Left cardiac atrium (tissue), 4 donors: ENCODE measurements at regions not wholly inside any gene's neighbourhood (a gene's known extent, or its start where the extent isn't known, plus 50 kb on each side); places are given as distances from the start of the nearest gene placed in this dataset.

Experiments
- ATAC-seq, 2 donors: fragments of 200-7000 bp; cut with Tn5 transposase; one replicate each; pipeline ENCODE4 v1.9.1; 2020; ENCODE audit warnings: mild to moderate bottlenecking in 2 of 2, moderate library complexity in 2 of 2
- DNase-seq: peaks from one replicate; pipeline ENCODE4 v3.0.0-alpha.2; 2020
- intact Hi-C, 2 donors: fragments of 100-400 bp; cut with DNase I; formaldehyde crosslinking; loops; one replicate each; pipeline versions ENCODE4 v1.14.1 to v1.15.1; 2022 to 2023
- donor health status: DM: no; HTN: yes; CAD: no.
- donor health status: DM: no; HTN: yes; CAD: no; lungs with severe emphysema.
- donor health status: DM: yes; HTN: yes; CAD: no.
- donor health status: Dilated cardiomyopathy.

DNA sequence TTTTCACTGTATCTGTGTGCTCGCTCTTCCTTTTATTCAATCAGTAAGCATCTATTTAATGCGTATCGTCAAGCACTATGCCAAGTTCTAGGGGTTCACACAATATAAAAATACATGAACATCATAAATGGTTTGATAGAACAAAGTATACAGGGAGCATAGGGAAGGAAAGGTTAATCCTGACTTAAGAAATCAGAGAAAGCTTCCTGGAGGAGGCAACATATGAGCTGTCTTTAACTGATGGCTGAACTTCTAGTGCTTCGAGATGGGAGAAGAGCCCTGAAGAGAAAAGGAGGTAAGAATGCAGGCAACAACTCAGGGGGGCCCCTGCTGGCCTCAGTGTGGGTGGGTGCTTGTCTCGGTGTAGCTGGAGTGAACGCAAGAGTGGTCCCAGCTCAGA is 63.6 kb upstream of the GALNT2 start:
- DNase-seq (no peak), ATAC-seq (no peak)
- intact Hi-C loops, result no loop called here

DNA sequence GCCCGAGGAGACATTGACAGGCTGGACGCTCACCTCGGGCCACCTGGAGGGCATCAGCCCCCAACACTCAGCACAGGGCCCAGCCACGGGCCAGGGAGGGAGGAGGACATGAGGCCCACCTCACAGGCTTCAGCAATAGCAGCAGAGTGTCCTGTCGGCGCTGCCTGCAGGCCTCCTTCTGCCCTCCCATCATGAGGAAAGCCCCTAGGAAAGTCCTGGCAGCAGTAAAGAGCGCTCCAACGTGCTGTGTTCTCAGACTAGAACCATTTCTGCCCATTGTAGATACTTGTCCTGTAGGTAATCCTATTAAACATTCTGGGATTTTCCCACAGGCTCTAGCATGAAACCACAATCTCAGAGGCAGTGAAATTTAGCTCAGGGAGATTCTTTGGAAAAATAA is 62.0 kb upstream of the GALNT2 start:
- no peak for ATAC-seq
- intact Hi-C loops, result no loop called here
- DNase-seq, result no peak

DNA sequence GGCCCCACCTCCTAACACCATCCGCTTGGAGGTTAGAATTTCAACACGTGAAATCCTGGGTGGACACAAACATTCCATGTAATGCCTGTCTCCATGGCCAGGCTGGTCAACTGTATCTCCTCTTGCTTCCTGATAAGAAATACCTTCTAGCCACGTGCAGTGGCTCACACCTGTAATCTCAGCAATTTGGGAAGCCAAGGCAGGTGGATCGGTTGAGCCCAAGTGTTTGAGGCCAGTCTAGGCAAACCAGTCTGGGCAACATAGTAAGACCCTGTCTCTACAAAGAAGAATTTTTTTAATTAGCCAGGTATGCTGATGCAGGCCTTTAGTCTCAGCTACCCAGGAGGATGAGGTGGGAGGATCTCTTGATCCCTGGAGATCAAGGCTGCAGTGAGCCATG is 58.3 kb upstream of the GALNT2 start:
- DNase-seq (no peak), ATAC-seq (no peak)
- intact Hi-C loops, result no loop called here

DNA sequence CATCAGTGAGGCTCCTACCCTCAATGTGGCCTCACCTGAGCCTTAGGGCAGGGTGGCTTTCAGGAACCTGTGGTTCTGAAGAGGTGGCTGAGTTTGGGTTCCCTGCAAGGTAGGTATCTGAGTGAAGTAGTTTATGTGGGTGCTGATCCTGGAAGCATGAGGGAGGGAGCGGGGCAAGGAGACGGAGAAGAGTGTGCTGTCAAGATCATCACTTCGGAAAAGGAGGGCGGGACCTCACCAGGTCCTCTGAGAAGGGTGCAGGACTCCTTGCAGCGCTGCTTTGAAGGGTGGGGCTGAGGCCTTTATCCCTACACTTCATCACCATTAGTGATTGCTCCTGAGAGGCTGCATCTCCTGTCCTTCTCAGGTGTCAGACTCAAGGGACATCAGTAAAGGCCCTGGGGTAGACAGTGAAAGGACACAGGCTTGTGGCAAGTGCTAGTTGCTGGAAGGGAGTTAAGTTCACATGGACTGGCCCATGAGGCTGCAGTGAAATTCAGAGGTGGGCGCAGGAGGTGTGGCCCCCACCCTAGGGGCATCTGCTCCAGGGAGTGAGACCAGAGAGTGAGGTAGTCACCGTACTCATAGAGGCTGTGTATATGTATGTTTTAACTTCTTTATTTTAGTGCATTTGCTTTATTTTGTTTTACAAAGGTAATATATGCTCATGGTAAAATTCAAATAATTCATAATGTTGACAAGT is 57.3 kb upstream of the GALNT2 start:
- no peak for DNase-seq
- intact Hi-C loops, result no loop called here
- no peak for ATAC-seq

DNA sequence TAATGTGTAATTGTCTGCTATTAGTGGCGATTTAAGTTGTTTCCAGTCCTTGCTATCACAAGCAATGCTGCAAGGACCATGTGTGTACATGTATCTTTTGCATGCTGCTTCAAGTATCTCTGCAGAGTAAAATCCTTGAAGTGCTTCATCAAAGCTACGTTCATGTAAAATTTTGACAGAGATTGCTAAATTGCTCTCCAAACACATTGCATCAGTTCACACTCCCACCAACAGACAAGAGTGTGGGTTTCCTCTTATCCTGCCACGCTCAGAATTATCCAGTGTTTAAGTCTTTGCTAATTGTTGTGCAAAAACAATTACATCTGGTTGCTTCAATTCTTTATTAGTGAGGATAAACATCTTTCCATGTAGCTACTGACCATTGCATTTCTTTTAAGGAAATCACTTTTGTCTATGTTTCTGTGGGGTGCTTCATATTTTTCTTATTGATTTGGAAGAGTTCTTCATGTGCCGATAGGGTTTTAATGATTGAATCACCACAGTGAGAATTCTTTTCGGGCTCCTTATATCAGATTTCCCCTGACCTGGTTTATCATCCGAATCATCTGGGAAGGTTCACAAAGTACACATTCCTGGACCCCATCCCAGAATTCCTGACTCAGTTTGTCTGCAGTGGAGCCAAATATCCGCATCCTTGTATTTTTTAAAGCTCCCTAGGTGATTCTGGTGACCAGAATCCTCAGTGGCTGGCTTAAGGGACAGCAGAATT is 56.3 kb upstream of the GALNT2 start:
- ATAC-seq (no peak), DNase-seq (no peak)
- intact Hi-C loops, result no loop called here

DNA sequence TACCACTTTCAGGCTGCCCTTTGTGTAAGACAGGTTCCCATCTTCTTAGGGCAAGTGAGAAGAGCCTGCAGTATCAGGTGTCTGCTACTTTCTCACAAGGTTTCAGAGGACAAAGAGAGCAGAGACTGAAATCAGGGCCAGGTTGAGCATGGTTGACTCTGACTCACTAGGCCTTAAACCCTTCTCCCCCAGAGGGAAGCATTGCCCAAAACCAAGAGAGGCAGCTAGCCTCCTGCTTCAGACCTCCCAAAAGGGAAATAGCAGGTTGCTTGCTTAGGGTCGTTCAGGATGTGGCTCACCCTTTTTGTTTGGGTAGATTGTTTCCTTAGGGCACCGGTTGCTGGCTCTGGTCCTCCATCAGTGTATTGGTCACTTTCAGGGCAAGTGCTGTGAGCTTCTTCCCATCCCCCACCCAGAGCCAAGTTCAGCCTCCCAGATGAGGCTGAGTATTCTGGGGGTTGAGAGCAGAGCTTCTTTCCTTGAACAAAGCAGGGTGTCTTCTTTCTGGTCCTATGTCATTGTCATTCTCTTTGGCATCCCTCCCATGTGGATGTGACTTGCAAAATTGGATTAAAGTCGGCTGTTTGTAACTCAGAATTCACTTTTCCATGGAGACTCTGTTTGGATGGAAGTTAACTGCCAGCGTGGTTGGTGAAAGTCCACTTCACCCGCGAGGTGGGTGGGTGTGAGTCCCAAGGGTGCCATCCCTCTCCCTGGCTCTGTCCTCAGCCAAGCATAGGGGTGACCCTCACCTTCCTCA is 55.5 kb upstream of the GALNT2 start:
- intact Hi-C loops, result no loop called here
- ATAC-seq (no peak), DNase-seq (no peak)

DNA sequence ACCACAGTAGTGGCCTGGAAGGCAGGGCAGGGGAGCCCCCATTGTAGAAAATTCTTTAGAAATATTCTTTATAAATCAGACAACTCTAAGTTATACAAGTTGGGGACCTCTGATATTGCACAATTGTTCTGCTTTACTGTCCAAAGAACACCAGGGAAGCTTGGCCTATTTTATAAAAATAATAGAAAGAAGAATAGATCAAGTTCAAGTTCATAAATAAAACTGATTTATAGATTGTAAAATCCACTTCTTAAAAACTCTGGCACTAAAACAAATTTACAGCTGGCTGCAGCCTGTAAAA is 55.0 kb upstream of the GALNT2 start:
- no peak for ATAC-seq
- intact Hi-C loops, result no loop called here
- DNase-seq, result no peak

DNA sequence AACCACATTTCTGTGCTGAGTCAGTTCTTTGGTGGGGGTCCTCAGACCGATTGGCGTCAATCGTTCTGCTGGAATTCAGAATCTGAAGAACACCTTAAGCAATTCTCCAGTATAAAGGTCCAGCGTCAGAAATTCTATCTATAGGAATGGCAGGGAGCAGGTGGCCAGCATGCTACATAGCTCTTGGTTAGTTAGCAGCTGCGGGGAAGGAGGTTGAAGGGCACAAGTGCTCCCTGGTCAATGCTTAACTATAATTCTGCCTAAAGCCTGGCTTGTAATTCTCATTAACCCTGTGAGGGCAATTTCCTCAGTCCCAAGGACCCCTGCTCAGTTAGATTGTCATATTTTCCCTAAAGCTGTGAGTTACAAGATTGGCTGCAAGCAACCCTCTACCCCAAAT is 54.3 kb upstream of the GALNT2 start:
- no peak for DNase-seq
- intact Hi-C loops, result no loop called here
- ATAC-seq, result no peak

DNA sequence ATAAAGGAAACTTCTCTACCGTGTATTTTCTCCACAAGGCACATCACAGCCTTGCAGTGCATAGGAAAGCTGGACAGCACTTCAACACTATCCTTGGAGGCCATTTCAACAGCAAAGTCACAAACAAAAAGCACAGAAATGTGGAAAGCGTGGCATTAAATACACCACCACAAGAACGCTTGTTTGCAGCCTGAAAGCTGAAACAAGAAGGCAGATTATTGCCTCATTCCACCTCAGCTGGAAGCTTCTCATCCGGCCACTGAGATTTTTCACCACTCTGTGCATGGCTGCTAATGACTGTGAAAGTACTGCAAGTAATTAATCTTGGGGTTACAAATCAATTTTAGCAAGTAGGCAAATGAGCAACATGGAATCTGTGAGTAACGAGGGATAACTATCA is 50.9 kb upstream of the GALNT2 start:
- intact Hi-C loops, result no loop called here
- no peak for ATAC-seq
- no peak for DNase-seq
